ENCODE measurements at regions not wholly inside any gene's neighbourhood (a gene's known extent, or its start where the extent isn't known, plus 50 kb on each side); places are given as distances from the start of the nearest gene placed in this dataset.
"Not testable (repeated sequence)": the region's sequence is repeated elsewhere in the genome, so short reads cannot be mapped to it uniquely, and the experiment has no call there.

DNA sequence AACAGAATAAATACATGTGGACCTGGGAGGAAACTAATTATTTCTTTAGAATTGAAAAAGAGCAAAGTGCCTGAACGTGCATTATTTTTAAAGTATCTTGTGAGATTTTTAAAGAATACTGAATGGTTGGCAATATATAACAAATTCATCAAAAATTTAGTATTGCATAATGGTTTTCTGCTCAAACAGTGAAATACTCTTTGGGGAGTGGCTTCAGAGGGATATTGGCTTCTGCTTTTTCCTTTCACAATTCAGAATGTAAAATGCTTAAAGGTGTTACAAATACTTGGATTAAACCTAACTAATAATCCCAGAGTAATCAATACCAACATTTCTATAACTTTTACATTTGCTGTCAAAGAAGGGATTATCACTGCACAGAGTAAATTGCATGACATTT, 379.3 kb upstream of the CHD1 start:
- no peak for DNase-seq (ENCODE audit: low read depth)

DNA sequence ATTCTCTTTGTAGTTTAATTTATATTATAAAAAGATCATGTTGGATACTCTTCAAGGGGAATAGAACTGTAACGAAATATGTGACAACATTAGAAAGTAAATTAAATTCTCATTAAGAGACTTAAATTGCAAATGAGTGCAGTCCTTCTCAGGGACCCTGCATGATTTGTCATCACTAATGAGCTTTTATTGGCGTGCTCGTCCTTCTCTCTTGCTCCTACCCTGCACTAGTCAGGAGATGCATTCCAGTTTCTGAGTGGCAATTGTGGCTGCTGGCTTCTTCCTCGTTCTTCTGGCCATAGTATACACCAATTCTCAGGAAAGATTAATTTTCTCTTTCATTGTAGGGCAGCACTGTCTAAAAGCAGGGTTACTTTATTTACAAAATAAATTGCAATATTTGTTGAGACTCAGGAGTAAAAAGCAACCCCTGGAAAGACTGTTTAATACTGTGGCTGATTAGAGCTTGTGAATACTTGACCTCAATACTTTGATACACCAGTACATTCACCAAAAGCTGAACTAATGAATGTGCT, 376.3 kb upstream of the CHD1 start:
- no peak for DNase-seq (ENCODE audit: low read depth)

DNA sequence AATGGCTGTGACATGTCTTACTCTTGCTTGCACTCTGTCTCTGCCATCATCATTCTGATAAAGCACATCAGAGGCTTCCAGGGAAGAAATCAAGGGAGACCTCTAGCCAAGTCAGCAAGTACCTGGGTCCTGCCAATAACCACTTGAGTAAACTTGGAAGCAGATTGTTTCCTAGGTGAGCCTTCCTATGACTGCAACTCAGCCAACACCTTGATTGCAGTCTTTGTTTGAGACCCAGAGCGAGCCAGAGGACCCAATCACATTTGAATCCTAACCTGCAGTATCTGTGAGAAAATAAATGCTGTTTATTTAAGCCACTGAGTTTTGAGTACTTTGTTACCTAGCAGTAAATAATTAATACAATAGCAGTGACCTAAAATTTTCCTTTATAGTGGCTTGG, 356.8 kb upstream of the CHD1 start:
- no peak for DNase-seq (ENCODE audit: low read depth)

DNA sequence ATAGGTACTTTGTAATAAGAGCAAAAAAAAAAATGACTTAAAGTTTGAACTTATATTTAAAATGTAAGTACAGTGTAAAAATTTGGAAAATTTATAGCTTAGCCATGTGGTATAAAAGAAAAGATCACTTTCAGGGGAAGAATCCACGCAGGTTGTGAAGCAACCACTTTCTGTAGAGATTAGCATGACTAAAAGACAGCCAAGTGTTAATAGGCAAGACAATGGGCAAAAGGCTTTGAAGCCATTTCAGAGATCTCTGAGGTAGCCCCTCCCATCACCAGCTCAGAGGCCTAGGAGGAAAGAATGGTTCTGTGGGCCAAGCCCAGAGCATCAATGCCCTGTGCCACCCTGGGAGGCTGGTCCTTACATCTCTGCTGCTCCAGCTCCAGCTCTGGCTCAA, 346.3 kb upstream of the CHD1 start:
- DNase-seq (ENCODE audit: low read depth): no peak

DNA sequence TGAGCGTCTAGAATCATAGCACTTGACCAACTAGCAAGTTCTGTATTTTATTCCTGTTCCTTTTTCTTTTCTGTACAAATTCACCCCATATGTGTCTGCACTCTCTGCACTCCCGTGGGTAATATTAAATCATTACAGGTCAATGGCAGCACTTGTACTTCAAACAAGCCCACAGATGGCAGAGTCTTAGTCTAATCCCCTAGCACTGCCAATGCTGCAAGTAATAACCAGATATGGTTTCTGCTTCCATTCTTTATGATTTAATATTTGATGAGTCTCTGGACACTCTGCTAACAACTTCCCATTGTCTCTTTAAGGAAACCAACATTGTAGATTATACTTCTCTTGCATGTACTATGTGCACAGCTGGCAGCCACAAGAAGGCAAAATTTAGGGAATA, 343.8 kb upstream of the CHD1 start:
- no peak for DNase-seq (ENCODE audit: low read depth)

DNA sequence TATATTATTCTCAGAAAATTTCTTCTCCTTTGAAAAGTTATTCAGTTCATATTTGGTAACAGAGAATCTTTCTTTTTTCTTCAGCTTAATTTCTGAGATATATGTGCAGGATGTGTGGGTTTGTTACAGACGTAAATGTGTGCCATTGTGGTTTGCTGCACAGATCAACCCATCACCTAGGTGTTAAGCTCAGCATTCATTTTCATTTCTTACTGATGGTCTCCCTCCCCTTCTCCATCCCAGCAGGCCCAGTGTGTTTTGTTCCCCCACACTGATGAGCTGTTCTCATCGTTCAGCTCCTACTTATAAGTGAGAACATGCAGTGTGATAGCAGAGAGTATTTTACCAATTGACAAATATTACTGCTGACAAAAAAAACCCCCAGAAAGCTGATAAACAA, 330.0 kb upstream of the CHD1 start:
- DNase-seq (ENCODE audit: low read depth): no peak

DNA sequence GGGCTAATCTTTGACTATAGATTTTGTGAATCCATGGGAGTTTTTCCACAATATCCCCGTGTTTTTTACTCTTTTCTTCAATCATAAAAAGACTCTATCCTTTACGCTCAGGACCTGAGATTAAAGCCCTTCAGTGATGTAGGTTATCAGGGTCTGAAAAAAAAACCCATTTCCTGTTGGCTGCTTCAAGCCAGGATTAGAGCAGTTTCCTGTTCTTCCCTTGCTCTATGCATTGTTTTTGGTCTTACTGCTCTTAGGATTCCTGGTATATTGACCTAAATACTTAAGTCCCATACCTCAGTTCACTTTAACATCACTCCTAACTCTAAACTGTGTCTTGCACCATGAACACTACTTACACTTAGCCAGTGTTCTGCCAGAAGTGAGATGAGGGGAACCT, 319.3 kb upstream of the CHD1 start:
- no peak for DNase-seq (ENCODE audit: low read depth)

DNA sequence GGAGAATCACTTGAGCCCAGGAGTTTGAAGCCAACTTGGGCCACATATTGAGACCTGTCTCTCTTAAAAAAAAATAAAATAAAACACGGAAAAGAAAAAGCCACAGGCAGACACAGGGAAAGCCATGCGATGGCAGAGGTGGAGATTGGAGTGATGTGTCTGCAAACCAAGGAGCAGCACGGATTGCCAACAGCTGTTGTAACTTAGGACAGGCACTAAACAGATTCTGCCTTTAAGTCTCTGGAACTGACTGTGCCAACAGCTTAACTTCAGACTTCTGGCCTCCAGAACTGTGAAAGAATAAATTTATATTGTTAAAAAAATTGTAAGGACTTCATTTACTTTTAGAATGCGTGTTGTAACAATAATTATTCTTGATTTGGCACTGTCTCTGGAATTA, 318.5 kb upstream of the CHD1 start:
- DNase-seq (ENCODE audit: low read depth): no peak

DNA sequence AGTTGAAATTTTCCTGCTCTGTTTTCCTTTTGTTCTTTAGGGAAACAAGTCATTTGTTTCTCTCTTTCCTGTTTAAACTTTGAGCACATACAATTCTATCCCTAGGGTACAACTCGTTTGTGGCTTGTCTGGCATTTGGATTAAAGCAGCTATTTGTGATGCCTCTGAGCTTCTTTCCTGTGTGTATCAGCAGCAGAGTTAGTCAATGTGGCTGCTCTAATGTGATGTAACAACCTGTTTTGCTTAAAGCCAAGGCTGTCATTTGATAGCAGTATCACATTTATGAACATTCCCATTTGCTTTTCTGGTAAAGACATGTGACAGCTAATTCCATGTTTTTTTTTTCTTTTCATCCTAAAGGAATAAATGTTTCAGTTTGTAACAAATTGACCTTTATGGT, 314.3 kb upstream of the CHD1 start:
- DNase-seq (ENCODE audit: low read depth): no peak

DNA sequence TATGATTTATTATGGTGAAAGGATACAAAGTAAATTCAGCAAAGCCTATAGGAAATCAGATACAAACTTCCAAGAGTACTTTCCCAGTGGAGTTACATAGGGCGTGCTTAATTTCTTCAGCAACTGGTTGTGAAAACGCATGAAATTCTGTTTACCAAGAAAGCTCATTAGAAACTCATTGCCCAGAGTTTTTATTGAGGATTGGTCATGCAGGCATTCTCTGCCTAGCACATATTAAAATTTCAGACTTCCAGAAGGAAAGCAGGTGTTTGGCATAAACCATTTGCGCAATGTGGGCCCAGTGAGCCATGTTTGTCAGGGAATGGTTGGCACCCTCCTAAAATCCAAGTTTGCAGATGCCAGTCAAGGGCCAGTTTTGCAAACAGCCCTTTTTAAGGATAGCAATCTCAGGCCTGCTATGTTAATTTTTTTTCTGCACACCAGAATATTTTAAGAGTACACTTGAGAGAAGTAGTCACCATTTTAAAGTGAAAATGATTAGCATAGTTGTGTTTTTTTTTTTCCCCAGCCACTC, 311.1 kb upstream of the CHD1 start:
- DNase-seq (ENCODE audit: low read depth): no peak

DNA sequence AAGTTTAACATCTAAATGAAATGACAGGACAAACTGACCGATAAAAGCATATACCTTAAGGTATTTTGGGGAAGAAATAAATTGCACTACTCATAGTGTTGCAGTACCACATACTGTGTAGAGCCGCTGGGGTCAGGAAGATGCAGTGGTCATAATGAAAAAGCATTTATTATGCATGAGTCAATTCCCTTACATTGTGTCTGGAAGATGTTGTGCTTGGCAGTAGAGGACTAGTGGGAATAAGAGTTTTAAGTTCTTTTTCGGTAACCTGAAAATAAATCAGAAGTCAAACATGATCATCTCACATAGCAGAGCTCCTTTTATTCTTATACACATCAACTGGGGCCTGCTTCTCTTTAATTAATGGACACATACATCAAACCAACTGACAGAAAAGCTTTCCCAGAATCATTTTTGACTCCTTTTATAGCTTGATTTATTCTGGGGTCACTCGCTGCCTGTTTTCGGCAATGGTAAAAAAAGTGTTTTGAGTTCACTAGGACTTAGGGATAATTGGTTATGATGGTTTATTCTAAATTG, 262.5 kb upstream of the CHD1 start:
- peak; percentile 13 for DNase-seq (ENCODE audit: low read depth)

DNA sequence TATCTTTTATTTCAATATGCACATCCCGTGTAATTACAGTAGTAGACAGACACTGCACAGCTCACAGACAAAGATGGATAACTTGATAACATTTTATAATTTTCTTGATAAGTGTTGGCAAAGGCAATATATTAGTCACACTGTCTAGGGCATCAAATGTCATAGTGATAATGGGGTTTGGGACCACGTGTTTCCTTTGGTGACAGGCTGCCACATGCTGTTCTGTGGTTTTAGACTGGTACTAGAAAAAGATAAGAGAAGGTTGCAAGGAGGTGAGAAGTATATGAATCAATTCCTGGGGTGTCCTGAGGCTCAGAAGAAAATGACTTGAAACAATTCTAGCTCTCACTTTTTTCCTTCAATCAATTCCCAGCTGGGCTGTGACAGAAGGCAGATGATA, 258.8 kb upstream of the CHD1 start:
- DNase-seq (ENCODE audit: low read depth): no peak

DNA sequence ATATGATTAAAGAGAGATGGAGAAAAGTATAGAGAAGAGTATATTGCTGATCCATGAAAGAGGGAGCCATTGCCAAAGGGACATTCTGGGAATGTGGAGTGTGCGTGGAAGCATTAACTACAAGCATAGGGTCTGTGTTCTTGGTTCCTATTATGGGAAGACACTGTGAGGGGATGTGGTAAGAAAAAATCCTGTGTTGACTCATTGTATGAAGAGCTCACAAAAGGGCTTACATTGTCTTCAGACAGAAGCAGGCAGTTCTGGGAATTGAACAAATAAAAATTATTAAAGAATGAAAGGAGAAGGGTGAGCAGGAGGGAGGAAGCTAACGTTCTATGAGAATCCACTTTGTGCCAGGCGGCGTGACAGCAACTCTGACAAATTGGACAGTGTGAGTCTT, 250.4 kb upstream of the CHD1 start:
- no peak for DNase-seq (ENCODE audit: low read depth)

DNA sequence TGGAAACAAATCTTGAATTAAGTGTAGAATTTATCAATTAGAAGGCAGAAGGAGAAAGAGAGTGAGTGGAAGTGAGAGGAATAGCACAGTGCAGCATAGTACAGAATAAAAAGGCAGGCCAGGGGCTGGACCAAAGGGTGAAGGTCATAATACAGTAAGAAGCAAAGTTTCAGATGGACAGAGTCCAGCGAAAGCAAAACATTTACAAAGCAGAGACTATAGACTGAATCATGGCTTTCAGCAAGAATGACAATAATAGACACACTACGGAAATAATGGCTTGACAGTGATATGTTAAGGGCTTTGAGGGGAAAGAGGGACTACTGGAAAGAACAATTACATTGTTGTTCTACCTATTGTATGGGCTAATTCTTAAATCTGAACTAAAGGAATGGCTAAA, 249.0 kb upstream of the CHD1 start:
- DNase-seq (ENCODE audit: low read depth): no peak

DNA sequence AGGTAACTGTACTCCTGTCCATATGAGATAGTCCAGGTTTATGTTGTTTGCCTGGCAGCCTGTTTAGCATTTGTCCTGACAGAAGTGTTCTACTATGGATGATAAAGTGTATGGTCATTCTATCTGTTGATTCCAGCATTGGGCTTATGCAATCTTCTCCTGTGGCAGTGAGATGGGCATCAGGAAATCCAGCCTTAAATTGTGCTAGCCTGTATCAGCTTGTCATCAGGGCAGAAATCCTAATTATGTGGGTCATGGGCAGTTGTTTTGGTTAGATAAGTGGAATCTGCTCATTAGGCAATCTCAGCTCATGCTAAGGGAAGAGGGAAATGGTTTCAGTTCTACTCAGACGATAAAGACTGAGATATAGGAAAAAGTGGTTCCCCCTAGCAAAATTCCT, 247.4 kb upstream of the CHD1 start:
- no peak for DNase-seq (ENCODE audit: low read depth)

DNA sequence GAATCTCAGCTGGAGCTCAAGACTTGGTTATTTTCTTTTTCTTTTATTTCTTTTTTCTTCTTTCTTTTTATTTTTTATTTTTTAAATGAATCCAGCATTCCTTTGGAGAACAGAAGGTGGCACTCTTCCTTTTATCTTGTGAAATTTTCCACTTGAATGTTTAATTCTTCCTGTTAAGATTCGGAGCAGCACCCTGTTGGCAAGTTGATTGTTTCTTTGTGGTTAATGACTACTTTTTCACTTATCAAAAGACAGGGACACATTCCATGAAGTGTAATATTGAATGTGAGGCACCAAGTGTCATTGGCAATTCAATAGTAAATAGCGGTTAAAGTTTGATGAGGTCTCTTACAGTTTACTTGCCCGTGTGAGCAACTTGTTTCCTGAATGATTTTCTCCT, 240.5 kb upstream of the CHD1 start:
- peak; percentile 32 for DNase-seq (ENCODE audit: low read depth)

DNA sequence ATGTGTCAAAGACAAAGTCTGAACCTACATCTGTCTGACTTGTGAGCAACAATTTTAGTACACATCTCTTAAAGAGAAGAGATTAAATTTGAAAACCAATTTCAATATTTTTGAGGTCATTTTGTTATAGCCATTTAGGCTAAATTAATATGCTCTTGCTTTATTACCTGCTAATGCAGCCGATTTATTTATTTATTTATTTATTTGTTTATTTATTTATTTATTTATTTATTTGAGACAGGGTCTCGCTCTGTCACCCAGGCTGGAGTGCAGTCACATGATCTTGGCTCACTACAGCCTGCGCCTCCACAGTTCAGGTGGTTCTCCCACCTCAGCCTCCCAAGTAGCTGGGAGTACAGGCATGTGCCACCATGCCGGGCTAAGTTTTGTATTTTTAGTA, 232.7 kb upstream of the CHD1 start:
- not testable (repeated sequence) for DNase-seq (ENCODE audit: low read depth)

DNA sequence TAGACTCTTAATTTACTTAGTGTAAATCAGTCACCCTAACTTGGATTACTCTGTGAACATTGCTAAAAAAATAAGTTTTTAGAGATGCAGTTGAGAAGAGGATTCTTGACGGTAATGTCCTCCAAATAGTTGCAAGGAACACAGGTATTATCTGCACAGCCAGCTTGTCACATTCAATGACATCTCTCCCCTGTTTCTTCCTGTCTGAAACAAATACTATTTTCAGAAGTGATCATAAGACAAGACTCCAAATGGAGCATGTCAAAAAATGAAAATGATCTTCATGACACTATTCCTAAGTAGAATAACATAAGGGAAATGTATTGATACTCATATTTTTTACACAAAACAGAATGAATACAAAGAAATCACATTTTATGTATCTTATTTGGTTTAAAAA, 227.9 kb upstream of the CHD1 start:
- no peak for DNase-seq (ENCODE audit: low read depth)

DNA sequence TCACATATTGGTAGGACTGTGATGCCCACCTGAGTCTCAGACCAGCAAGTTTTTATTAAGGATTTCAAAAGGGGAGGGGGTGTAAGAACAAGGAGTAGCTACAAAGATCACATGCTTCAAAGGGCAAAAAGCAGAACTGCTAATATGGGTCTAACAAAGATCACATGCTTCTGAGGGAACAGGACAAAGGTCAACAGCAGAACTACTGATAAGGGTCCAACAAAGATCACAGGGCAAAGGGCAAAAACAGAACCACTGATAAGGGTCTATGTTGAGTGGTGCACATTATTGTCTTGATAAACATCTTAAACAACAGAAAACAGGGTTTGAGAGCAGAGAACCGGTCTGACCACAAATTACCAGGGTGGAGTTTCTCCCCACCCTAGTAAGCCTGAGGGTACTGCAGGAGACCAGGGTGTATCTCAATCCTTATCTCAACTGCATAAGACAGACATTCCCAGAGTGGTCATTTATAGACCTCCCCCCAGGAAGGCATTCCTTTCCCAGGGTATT, 214.5 kb upstream of the CHD1 start:
- not testable (repeated sequence) for DNase-seq (ENCODE audit: low read depth)

DNA sequence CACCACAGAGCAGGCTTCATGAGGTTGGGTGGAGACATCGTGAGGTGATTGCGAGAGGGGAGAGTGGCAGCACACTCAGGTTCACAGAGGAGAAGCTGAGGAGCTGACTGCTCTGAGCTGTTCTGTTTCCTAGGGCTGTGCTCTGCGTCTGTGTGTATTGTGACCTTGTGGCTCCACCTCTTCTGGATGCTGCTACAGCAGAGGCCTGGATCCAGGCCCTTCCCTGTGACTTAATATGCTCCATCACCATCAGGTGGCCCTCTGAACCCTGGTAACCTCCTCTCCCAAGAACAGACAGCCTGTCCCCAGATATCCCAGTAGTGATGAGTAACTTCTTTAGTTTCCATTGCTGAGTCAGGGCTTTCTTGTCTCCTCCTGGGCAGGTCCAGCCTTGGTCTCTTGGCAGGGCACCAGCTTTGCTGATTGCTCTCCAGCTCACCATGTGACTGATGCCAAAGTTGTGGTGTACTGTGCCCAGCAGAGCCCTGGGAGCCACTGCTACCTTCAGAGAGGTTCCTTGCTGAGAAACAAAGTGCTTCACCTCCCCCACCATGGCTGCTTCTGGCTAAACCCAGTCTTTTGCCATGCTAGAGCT, 212.8 kb upstream of the CHD1 start:
- no peak for DNase-seq (ENCODE audit: low read depth)

DNA sequence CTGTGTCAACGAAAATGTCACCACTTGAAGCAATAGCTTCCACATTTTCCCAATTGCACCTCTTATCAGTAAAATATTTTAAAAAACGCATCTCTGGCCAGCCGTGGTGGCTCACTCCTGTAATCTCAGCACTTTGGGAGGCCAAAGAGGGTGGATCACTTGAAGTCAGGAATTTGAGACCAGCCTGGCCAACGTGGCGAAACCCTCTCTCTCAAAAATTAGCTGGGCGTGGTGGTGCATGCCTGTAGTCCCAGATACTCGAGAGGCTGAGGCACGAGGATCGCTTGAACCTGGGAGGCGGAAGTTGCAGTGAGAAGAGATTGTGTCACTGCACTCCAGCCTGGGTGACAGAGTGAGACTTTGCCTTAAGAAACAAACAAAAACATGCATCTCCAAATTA, 210.1 kb upstream of the CHD1 start:
- DNase-seq (ENCODE audit: low read depth): no peak

DNA sequence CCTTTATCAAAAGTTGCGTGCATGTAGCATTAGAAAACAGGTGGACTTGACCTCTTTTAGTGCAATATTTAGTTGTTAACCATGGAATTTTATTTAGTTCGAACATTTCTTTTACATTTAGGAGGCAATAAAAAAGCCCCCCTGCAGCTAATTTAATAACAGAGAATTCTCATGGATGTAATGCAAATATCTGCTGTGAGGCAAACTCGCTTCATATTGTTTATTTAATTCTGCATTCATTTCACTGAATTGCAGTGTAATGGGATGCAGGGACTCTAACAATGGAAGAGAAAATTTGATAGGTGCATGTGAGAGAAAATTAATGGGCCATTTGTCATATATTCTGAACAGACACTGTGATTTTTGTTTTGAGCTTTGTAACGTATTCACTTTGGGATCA, 205.1 kb upstream of the CHD1 start:
- no peak for DNase-seq (ENCODE audit: low read depth)

DNA sequence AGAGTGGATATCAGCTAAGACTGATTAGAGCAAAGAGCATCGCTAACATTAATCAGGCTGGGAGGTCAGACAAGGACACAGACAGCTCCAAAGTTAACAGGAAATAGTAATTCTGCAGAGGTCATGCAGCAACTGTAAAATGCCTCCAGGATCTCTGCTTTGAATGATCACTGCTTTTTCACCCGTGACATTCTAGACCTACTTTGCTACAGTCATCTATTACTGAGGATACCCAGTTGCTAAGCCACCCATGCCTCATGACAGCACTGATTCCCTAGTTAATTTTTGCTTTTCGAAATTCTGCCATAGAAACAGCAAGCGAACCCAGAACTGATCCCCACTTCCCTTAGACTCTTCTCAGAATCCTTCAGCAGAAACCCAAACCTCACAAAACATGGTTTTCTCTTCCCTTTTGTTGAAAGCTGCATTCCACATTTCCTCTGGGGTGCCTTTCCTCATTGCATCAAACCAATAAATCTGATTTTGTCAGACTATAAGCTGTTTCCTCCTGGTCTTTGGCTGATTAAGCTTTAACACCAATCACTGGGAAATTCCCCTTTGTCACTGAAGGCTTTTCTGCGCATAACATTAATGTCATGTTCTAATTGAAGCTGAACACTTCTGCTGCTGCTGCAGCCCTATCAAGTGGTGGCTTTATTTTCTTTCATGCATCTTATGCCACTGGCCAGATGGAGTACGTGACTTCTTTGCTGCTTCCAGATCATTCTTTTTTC, 201.1 kb upstream of the CHD1 start:
- no peak for DNase-seq (ENCODE audit: low read depth)
